CD4-positive, alpha-beta T cell (primary cell): ENCODE measurements at regions not wholly inside any gene's neighbourhood (a gene's known extent, or its start where the extent isn't known, plus 50 kb on each side); places are given as distances from the start of the nearest gene placed in this dataset.

Experiments used
- ATAC-seq: fragments of 200-7000 bp; cut with Tn5 transposase; one replicate; pipeline ENCODE4 v1.10.0; 2022; ENCODE audit warnings: mild to moderate bottlenecking; ENCODE audit not compliant: poor library complexity
- CTCF ChIA-PET: fragments of 350-600 bp; sonication (Branson Sonifier 250); formaldehyde crosslinking; loops from one replicate; lab custom pipeline; 2021; ENCODE audit warnings: antibody characterized with exemption, inconsistent platforms; lab: Charles Lee
- POLR2A ChIA-PET: fragments of 350-600 bp; sonication (Branson Sonifier 250); formaldehyde crosslinking; loops from one replicate; lab custom pipeline; 2021; ENCODE audit warnings: antibody characterized with exemption, inconsistent platforms; lab: Charles Lee
- DNase-seq, 14 experiments: peaks; one replicate each; pipeline ENCODE4 v3.0.0-alpha.2; 2013 to 2020; ENCODE audit warnings: mixed read lengths in 2 of 14
- H3K27ac ChIP-seq, 2 donors: one replicate each; pipeline versions ENCODE4 v1.5.1 to v1.7.0; 2013; ENCODE audit warnings: low read length in 2 of 2, low read depth in 1 of 2, mild to moderate bottlenecking in 1 of 2
- H3K27me3 ChIP-seq, 2 experiments: 1 replicate in 1 of 2; 2 replicates in 1 of 2; pipeline versions ENCODE4 v1.6.1 to v1.7.0; 2013; ENCODE audit warnings: low read length in 2 of 2, control low read depth in 1 of 2, mild to moderate bottlenecking in 1 of 2, moderate library complexity in 1 of 2; ENCODE audit not compliant: insufficient read depth in 2 of 2, control insufficient read depth in 1 of 2
- H3K36me3 ChIP-seq: one replicate; pipeline ENCODE4 v1.6.1; 2013; ENCODE audit warnings: low read length, control low read depth; ENCODE audit not compliant: insufficient read depth
- H3K4me1 ChIP-seq: one replicate; pipeline ENCODE4 v1.6.1; 2013; ENCODE audit warnings: low read length, control low read depth; ENCODE audit not compliant: insufficient read depth
- H3K4me3 ChIP-seq: one replicate; pipeline ENCODE4 v1.5.1; 2013; ENCODE audit warnings: mild to moderate bottlenecking, low read length, moderate library complexity
- H3K9me3 ChIP-seq, 2 experiments: 1 replicate in 1 of 2; 2 replicates in 1 of 2; pipeline versions ENCODE4 v1.6.1 to v1.7.0; 2013; ENCODE audit warnings: low read length in 2 of 2, mild to moderate bottlenecking in 2 of 2, control low read depth in 1 of 2, moderate library complexity in 1 of 2; ENCODE audit not compliant: control insufficient read depth in 1 of 2, insufficient read depth in 1 of 2
- H3K27ac Mint-ChIP-seq: one replicate; pipeline ENCODE4 v1.8.0; 2020; ENCODE audit warnings: mixed read lengths
- H3K27me3 Mint-ChIP-seq: one replicate; pipeline ENCODE4 v1.8.0; 2021; ENCODE audit warnings: mixed read lengths
- H3K36me3 Mint-ChIP-seq: one replicate; pipeline ENCODE4 v1.8.0; 2021; ENCODE audit warnings: low read depth, mixed read lengths
- H3K4me1 Mint-ChIP-seq: one replicate; pipeline ENCODE4 v1.8.0; 2021; ENCODE audit warnings: low read depth, mixed read lengths
- H3K4me3 Mint-ChIP-seq: one replicate; pipeline ENCODE4 v1.8.0; 2020; ENCODE audit warnings: mild to moderate bottlenecking, mixed read lengths
- H3K9me3 Mint-ChIP-seq: one replicate; pipeline ENCODE4 v1.8.0; 2020; ENCODE audit warnings: mixed read lengths
- intact Hi-C, 2 experiments: fragments of 100-400 bp; cut with DNase I in 1 of 2; cut with micrococcal nuclease in 1 of 2; formaldehyde crosslinking; loops; one replicate each; pipeline versions ENCODE4 v1.15.1 to v1.9.0; 2023 to 2025; cut with DNase I, micrococcal nuclease
- TF ChIP-seq, protein P1 (sequence below): fragments of 200-600 bp; IDR thresholded peaks from one replicate; pipeline ENCODE4 v1.8.0; 2022; ENCODE audit warnings: antibody characterized with exemption, mild to moderate bottlenecking

DNA sequence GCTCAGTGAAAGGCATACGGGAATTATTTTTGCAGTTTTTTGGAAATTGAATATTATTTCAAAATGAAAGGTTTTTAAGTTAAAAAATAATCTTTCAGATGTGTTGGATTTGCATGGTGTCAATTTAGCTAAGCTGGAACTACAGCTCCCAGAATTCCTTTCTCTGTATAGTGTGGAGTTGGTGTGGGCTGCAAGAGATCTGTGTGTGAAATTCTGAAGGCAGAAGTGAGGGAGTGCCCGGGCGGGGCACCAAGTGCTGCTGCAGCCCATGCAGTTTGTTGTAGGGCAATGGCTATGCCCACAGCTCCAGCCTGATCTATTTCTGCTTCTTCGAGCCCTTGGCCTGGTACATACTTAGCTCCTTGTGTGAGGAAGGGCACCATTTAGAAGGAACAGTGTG, 60.5 kb upstream of the CSF1 start:
- Histone ChIP-seq H3K27ac (no peak overlapping the region), H3K27me3 (no peaks in the 10 kb centered on the region), H3K9me3 (no peaks in the 10 kb centered on the region), H3K4me1 (no peaks in the 10 kb centered on the region), H3K36me3 (no peaks in the 10 kb centered on the region), H3K4me3 (no peak overlapping the region)
- DNase-seq = no peak
- CTCF ChIA-PET = no interaction called here
- ATAC-seq = no peak
- H3K27ac Mint-ChIP-seq = no peak overlapping the region
- TF ChIP-seq, protein P1, sequence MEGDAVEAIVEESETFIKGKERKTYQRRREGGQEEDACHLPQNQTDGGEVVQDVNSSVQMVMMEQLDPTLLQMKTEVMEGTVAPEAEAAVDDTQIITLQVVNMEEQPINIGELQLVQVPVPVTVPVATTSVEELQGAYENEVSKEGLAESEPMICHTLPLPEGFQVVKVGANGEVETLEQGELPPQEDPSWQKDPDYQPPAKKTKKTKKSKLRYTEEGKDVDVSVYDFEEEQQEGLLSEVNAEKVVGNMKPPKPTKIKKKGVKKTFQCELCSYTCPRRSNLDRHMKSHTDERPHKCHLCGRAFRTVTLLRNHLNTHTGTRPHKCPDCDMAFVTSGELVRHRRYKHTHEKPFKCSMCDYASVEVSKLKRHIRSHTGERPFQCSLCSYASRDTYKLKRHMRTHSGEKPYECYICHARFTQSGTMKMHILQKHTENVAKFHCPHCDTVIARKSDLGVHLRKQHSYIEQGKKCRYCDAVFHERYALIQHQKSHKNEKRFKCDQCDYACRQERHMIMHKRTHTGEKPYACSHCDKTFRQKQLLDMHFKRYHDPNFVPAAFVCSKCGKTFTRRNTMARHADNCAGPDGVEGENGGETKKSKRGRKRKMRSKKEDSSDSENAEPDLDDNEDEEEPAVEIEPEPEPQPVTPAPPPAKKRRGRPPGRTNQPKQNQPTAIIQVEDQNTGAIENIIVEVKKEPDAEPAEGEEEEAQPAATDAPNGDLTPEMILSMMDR = no peak
- H3K4me3 Mint-ChIP-seq = no peak overlapping the region
- H3K4me1 Mint-ChIP-seq = no peaks in the 10 kb centered on the region
- no peaks in the 10 kb centered on the region for H3K36me3 Mint-ChIP-seq
- peaks cover 4% of the 10 kb centered on the region for H3K27me3 Mint-ChIP-seq
- no peaks in the 10 kb centered on the region for H3K9me3 Mint-ChIP-seq
- intact Hi-C loops = no loop called here
- POLR2A ChIA-PET = no interaction called here

DNA sequence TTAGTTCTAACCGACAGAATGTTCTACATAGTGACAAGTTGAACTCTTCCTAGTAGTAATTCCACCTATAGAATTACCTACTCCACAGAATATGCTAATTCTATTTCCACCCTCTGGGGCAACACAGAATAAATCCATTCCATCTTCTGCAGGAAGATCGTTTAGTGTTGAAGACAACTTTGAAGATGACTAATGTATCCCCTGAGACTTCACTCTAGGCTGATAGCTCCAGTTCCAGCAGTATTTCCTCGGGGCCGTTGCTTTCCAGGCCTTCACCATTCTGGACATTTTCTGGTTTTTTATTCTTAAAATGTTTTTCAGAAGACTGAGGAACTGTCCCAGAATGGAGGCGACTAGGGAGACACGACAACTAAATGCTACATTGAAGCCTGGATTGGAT, 61.0 kb upstream of the CSF1 start:
- ATAC-seq = no peak

DNA sequence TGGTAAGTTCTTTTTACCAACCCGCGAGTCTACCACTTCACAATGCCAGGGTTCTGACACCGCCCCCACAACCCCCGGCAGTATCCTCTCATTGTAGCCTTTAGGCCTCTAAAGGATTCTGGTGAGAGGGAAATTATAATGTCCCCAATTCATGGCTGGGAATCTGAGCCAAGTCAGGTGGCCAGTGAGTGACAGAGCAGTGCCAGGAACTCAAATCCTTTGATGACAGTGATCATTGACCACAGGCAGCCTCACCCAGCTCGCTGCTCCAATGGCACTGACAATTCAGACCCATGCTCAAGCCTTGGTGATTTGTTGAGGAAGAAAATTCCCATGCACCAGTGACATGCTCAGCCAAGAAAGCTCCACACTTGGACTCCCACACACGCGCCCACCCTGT, 63.4 kb upstream of the CSF1 start:
- no peak overlapping the region for H3K4me3 ChIP-seq
- no peak overlapping the region for H3K4me3 Mint-ChIP-seq
- DNase-seq (no peak), ATAC-seq (no peak)
- no peaks in the 10 kb centered on the region for H3K9me3 ChIP-seq
- CTCF ChIA-PET = no interaction called here
- no peaks in the 10 kb centered on the region for H3K27me3 Mint-ChIP-seq
- no peaks in the 10 kb centered on the region for H3K36me3 Mint-ChIP-seq
- no peak overlapping the region for H3K27ac ChIP-seq
- no peaks in the 10 kb centered on the region for H3K9me3 Mint-ChIP-seq
- intact Hi-C loops = no loop called here
- H3K27ac Mint-ChIP-seq = no peak overlapping the region
- H3K36me3 ChIP-seq = no peaks in the 10 kb centered on the region
- H3K27me3 ChIP-seq = no peaks in the 10 kb centered on the region
- TF ChIP-seq, protein P1 = no peak
- POLR2A ChIA-PET = no interaction called here
- H3K4me1 ChIP-seq = no peaks in the 10 kb centered on the region
- no peaks in the 10 kb centered on the region for H3K4me1 Mint-ChIP-seq

More for the DNA sequence above, 61.0 kb upstream of the CSF1 start:
- Mint-ChIP-seq H3K27me3 (peaks cover 4% of the 10 kb centered on the region), H3K9me3 (no peaks in the 10 kb centered on the region), H3K4me1 (no peaks in the 10 kb centered on the region), H3K27ac (no peak overlapping the region), H3K4me3 (no peak overlapping the region), H3K36me3 (no peaks in the 10 kb centered on the region)
- Histone ChIP-seq H3K4me1 (no peaks in the 10 kb centered on the region), H3K27ac (no peak overlapping the region), H3K9me3 (no peaks in the 10 kb centered on the region), H3K4me3 (no peak overlapping the region), H3K36me3 (no peaks in the 10 kb centered on the region), H3K27me3 (no peaks in the 10 kb centered on the region)
- POLR2A ChIA-PET = no interaction called here
- TF ChIP-seq, protein P1 = no peak
- DNase-seq = no peak
- CTCF ChIA-PET = no interaction called here
- intact Hi-C loops = no loop called here
